IPS-18a (cell line): ENCODE measurements at regions not wholly inside any gene's neighbourhood (a gene's known extent, or its start where the extent isn't known, plus 50 kb on each side); places are given as distances from the start of the nearest gene placed in this dataset.

ENCODE experiments used
- H3K27ac ChIP-seq: one replicate; pipeline ENCODE4 v1.5.1; 2013; ENCODE audit warnings: low read length
- H3K27me3 ChIP-seq: one replicate; pipeline ENCODE4 v1.6.1; 2013; ENCODE audit warnings: mild to moderate bottlenecking, low read length; ENCODE audit not compliant: control insufficient read depth, insufficient read depth
- H3K36me3 ChIP-seq: one replicate; pipeline ENCODE4 v1.6.1; 2013; ENCODE audit warnings: low read depth, low read length; ENCODE audit not compliant: control insufficient read depth
- H3K4me1 ChIP-seq: one replicate; pipeline ENCODE4 v1.6.1; 2013; ENCODE audit warnings: low read depth, low read length; ENCODE audit not compliant: control insufficient read depth
- H3K4me3 ChIP-seq: one replicate; pipeline ENCODE4 v1.5.1; 2013; ENCODE audit warnings: low read length
- H3K9ac ChIP-seq: one replicate; pipeline ENCODE4 v1.6.1; 2013; ENCODE audit warnings: mild to moderate bottlenecking, low read length, moderate library complexity
- H3K9me3 ChIP-seq: one replicate; pipeline ENCODE4 v1.6.1; 2013; ENCODE audit warnings: low read depth, low read length; ENCODE audit not compliant: control insufficient read depth

DNA sequence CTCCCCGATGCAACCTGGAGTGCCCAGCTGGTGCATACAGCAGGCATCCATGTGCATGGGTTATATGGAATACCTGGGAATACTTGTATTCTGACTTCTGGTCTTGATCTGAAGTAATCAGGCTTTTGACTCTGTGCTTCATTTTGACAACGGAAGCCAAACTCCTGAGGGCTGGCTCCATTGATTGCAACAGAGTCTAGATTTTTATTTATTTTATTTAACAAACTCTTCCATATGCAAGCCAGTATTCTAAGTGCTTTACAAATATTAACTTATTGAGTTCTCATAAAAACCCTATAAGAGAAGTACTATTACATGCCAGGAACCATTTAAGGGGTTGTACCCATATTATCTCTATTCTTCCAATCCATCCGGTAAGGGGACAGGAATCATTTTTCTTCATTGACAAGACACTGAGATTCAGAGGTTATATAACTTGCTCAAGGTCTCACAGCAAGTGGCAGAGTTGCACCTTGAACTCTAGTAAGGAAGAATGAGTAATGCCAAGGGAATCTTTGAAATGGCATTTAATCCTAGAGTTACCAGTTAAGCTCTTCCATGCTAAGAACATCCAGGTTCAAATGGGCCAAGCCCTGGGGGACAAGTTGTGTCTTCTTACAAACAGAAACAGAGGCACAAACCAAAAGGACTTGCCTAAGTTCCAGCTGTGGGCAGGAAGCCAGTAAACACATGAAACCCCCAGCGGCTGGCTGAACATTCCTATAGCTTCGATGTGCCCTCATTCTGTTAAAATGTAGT, 241.0 kb downstream of the WDR11 start:
- H3K27ac ChIP-seq: no peak overlapping the region
- no peak overlapping the region for H3K9ac ChIP-seq

DNA sequence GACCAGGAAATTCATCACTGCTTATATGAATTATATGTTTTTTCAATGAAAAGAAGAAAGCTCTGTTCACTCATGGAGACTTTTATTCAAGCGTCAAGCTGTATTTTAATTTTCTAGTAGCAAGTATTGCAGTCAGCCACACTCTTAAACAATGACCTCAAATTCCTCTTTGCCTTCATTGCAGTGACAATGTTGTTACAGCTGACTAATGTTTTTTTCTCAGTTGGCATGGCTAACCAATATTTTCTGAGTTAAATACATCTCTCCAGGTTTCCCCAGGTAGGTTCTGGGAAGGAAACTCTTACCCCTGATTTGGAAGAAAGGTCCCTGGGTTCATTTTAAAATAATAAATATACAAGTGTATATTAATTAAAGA, 241.5 kb downstream of the WDR11 start:
- Histone ChIP-seq H3K9me3 (no peaks in the 10 kb centered on the region), H3K27me3 (no peaks in the 10 kb centered on the region), H3K27ac (no peak overlapping the region), H3K9ac (no peak overlapping the region), H3K4me1 (no peaks in the 10 kb centered on the region), H3K4me3 (no peak overlapping the region), H3K36me3 (no peaks in the 10 kb centered on the region)

More for the DNA sequence above, 241.0 kb downstream of the WDR11 start:
- Histone ChIP-seq H3K4me3 (no peak overlapping the region), H3K9me3 (no peaks in the 10 kb centered on the region), H3K36me3 (no peaks in the 10 kb centered on the region), H3K4me1 (no peaks in the 10 kb centered on the region), H3K27me3 (no peaks in the 10 kb centered on the region)

DNA sequence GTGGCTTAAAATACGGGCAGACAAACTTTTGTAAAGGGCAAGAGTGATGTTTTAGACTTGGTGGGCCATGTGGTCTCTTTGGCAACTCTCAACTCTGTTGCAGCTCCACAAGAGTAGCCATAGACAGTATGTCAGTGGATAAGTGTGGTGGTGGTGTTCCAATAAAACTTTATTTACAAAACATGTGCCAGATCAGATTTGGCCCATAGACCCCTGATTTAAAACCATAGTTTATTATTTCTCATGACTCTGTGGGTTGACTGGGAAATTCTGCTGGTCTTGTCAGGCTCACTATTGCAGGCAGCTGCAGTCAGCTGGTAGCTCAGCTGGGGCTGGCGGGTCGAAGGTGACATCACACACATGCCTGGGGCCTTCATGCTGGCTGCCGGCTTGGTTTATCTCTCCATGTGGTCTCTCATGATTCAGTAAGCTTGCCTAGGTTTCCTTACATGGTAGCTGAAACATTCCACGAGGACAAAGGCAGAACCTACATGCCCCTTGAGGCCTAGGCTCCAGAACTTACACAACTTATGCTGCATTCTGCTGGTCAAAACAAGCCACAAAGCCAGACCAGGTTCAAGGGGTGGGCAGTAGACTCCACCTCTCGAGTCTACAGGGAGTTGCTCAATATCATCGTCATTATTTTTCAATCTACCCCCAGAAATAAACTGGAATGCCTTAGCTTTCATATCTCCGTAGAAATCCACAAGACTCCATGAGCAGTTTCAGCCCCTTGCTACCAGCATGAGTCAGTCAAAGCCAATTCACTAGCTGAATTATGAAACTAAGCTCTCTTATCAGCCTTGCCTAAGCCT, 245.7 kb downstream of the WDR11 start:
- H3K36me3 ChIP-seq: no peaks in the 10 kb centered on the region
- H3K9me3 ChIP-seq: no peaks in the 10 kb centered on the region
- H3K27ac ChIP-seq: no peak overlapping the region
- no peak overlapping the region for H3K4me3 ChIP-seq
- no peaks in the 10 kb centered on the region for H3K4me1 ChIP-seq
- H3K27me3 ChIP-seq: no peaks in the 10 kb centered on the region
- no peak overlapping the region for H3K9ac ChIP-seq

DNA sequence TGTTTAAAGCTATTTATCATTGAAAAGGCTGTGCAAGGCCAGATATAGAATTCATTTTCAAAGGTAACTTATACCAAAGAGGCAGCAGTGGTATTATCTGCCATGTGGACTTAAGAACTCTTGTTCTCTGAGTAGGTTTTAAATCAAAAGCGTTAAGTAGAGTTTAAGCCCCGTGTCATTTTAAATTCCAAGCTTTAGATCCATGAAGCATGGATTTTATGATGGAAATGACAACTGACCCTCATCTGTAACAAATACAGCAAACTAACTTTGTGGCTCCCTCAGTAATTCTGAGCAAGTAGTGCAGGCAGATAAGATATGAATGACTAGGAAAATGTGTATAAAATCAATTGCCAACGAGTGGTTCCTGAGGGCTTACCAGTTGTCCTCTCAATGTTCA, 247.0 kb downstream of the WDR11 start:
- Histone ChIP-seq H3K9ac (no peak overlapping the region), H3K4me1 (no peaks in the 10 kb centered on the region), H3K27ac (no peak overlapping the region), H3K36me3 (no peaks in the 10 kb centered on the region), H3K4me3 (no peak overlapping the region), H3K27me3 (no peaks in the 10 kb centered on the region), H3K9me3 (no peaks in the 10 kb centered on the region)

DNA sequence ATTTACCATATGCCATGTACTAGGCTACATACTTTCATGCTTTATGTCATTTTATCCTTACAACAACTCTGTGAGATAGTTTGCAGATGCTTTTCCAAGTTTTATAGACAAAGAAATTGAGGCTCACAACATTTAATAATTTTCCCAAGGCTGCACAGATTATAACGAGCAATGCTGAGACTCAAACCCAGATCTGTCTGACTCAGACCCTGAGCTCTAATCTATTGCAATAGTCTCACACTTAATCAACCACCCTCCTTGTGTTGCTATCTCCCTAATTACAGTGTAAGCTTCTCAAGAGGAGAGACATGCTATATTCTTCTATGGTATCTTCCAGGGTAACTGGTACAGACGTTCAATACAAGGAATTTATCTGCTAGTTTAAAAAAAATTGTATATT, 247.6 kb downstream of the WDR11 start:
- Histone ChIP-seq H3K27ac (no peak overlapping the region), H3K9ac (no peak overlapping the region), H3K9me3 (no peaks in the 10 kb centered on the region), H3K4me1 (no peaks in the 10 kb centered on the region), H3K4me3 (no peak overlapping the region), H3K36me3 (no peaks in the 10 kb centered on the region), H3K27me3 (no peaks in the 10 kb centered on the region)

DNA sequence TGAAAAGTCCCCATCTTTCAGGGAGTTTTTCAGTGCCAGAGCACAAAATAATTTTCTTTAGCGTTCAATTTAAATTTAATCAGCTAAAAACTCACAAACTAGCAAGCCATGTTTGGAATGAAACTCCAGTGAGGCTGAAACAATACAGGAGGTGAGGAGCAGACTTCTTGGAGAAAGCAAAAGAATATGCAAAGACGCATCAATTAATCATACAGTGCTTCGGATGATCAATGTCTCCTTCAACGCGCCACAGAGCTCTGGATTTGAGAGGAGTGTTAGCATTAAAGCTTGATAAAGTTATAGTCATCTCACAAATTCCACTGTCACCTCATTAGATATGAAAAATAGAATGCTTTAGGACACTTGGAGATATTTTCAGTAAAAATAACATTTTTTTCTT, 248.0 kb downstream of the WDR11 start:
- no peak overlapping the region for H3K27ac ChIP-seq

DNA sequence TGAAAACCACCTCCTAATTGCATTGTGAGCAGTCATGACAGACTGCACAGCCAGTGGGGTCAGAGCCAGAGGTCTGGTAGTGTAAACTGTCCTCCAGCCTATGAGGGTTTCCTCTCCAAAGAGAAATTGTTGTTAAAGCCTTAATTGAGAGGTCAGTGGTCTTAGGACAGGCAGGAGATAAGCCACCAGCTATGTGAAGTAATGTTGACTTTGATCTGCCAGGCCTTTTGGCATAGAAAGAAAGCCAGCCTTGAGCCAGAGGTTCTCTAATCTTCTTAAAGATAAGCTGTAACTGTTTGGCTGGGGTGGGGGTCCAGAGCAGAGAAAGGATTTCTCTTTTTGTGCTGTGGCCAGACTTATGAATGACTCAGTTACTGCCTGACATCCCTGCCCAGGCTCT, 248.4 kb downstream of the WDR11 start:
- Histone ChIP-seq H3K9me3 (no peaks in the 10 kb centered on the region), H3K4me3 (no peak overlapping the region), H3K36me3 (no peaks in the 10 kb centered on the region), H3K27me3 (no peaks in the 10 kb centered on the region), H3K27ac (no peak overlapping the region), H3K4me1 (peaks cover 5% of the 10 kb centered on the region), H3K9ac (no peak overlapping the region)

More for the DNA sequence above, 248.0 kb downstream of the WDR11 start:
- Histone ChIP-seq H3K9me3 (no peaks in the 10 kb centered on the region), H3K36me3 (no peaks in the 10 kb centered on the region), H3K27me3 (no peaks in the 10 kb centered on the region), H3K9ac (no peak overlapping the region), H3K4me3 (no peak overlapping the region), H3K4me1 (peaks cover 1% of the 10 kb centered on the region)

DNA sequence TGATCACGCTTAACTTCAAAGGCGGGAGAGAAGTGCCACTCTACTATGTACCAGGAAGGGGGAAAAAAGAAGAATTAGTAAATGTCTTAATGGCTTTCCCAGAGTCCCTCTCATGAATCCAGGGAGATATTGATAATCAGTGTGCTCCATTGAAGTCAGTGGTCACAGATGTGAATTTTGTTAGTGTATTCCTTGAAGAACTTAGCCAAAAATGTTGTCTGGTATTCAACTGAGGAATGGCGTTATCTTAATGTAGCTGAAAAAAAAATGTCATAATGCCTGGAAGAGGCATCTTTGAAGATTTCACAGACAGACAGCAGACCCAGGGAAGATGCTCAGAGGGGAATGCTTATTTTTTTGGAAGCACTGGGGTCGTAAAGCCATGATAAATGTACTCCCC, 250.4 kb downstream of the WDR11 start:
- Histone ChIP-seq H3K27ac (no peak overlapping the region), H3K4me1 (peaks cover 8% of the 10 kb centered on the region), H3K9me3 (no peaks in the 10 kb centered on the region), H3K9ac (no peak overlapping the region), H3K4me3 (no peak overlapping the region), H3K27me3 (no peaks in the 10 kb centered on the region), H3K36me3 (no peaks in the 10 kb centered on the region)

DNA sequence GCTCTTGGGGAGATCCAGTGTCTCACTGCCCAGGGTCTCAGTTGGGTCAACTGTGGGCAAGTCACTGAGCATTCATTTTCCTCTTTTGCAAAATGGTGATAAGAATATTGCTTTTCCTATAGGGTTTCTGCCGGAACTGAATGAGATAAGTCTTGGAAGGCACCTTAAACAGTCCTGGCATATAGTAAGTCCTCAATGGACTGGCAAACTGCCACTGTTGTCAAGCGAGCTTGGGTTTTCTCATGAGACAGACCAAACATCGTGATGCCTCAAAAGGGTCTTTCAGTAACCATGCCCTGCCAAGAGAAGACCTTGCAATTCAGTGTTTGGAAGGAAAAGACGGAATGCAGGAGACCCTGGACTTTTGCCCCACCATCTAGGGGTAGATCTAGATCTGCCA, 251.5 kb downstream of the WDR11 start:
- no peaks in the 10 kb centered on the region for H3K36me3 ChIP-seq
- H3K27me3 ChIP-seq: no peaks in the 10 kb centered on the region
- no peak overlapping the region for H3K27ac ChIP-seq
- no peak overlapping the region for H3K4me3 ChIP-seq
- H3K9me3 ChIP-seq: no peaks in the 10 kb centered on the region
- H3K4me1 ChIP-seq: peaks cover 8% of the 10 kb centered on the region
- H3K9ac ChIP-seq: no peak overlapping the region

DNA sequence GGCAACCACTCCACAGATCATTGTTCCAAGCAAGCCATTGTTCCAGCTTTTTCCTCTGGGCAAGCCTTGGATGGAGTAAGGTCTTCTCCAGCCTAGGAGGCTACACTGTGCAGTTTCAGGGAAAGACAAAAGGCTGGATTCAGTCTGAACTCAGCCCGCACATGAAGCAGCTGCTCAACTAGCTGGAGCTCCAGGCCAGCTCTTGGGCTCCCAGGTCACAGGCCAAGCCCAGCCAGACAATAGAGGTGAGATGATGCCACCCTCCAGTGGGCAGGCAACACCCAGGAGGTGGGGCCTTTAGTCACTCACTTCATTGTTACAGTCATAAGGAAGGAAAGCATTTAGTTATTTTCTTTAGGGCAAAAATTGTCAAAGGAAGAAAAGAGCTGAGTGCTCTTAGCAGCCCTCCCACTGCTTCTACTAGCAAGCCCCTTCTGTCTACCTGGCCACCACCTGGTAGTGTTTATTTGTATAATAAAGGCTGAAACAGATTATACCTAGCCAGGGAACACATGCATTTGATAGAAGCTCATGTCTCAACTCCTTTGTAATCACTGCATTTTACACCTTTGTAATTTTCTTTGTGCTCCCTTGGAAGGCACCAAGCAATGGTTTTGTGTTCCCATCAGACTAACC, 253.4 kb downstream of the WDR11 start:
- H3K27me3 ChIP-seq: no peaks in the 10 kb centered on the region
- H3K9me3 ChIP-seq: no peaks in the 10 kb centered on the region
- H3K4me1 ChIP-seq: peaks cover 8% of the 10 kb centered on the region
- H3K36me3 ChIP-seq: no peaks in the 10 kb centered on the region
- H3K4me3 ChIP-seq: no peak overlapping the region
- no peak overlapping the region for H3K9ac ChIP-seq
- H3K27ac ChIP-seq: no peak overlapping the region

DNA sequence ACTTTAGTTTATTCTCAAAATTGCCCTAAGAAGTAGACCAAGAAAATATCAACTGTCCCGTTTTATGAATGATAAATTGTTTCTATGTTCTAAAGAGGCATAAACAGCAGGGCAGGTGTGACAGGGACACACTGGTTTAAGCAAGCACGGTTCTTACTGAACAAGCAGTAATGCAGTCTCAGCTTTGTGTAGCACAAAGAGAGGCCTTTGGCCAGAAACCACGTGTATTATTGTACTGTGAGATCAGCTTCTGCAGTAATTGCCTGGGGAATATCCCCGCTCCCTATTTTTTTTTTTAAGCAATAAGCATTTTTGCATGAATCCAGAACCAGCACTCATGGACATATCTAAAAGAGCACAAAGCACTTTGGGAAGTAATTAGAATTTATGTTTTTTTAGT, 255.4 kb downstream of the WDR11 start:
- no peak overlapping the region for H3K27ac ChIP-seq
- H3K27me3 ChIP-seq: no peaks in the 10 kb centered on the region
- H3K9me3 ChIP-seq: no peaks in the 10 kb centered on the region
- H3K4me1 ChIP-seq: peaks cover 8% of the 10 kb centered on the region
- no peaks in the 10 kb centered on the region for H3K36me3 ChIP-seq
- no peak overlapping the region for H3K4me3 ChIP-seq
- no peak overlapping the region for H3K9ac ChIP-seq
